OCI-LY7 (cell line): ENCODE measurements at regions not wholly inside any gene's neighbourhood (a gene's known extent, or its start where the extent isn't known, plus 50 kb on each side); places are given as distances from the start of the nearest gene placed in this dataset.

Experiments used
- BruUV-seq: library from RNA; stranded (reverse); fragments of 400-500 nt; replicated peaks from 2 replicates; lab custom pipeline; 2021; lab: Mats Ljungman, UMichigan
- CTCF ChIA-PET: fragments of 300-600 bp; sonication (Branson Sonifier 250); formaldehyde crosslinking; loops from one replicate; lab custom pipeline; 2022; ENCODE audit warnings: antibody characterized with exemption; ENCODE audit not compliant: unreplicated experiment; lab: Charles Lee
- POLR2A ChIA-PET: fragments of 300-600 bp; sonication (Branson Sonifier 250); formaldehyde crosslinking; loops from one replicate; lab custom pipeline; 2022; ENCODE audit warnings: antibody characterized with exemption; lab: Charles Lee
- DNase-seq: peaks from one replicate; pipeline ENCODE4 v3.0.0-alpha.2; 2015; ENCODE audit warnings: low spot score
- H2AFZ ChIP-seq: fragments of 200-600 bp; sonication (generic), shearing (Covaris generic); 2 replicates; pipeline ENCODE4 v1.6.1; 2014; ENCODE audit warnings: mild to moderate bottlenecking, antibody characterized with exemption, low read length, moderate library complexity
- H3K27ac ChIP-seq: fragments of 200-600 bp; sonication (generic); 2 replicates; pipeline ENCODE4 v1.5.1; 2014; ENCODE audit warnings: mixed run types, low read depth, mild to moderate bottlenecking, moderate library complexity, low read length, inconsistent platforms; ENCODE audit not compliant: poor library complexity, severe bottlenecking
- H3K36me3 ChIP-seq: fragments of 200-600 bp; sonication (generic); 2 replicates; pipeline ENCODE4 v1.6.1; 2014; ENCODE audit warnings: mild to moderate bottlenecking, antibody characterized with exemption, low read length, moderate library complexity, mixed read lengths; ENCODE audit not compliant: insufficient read depth
- H3K4me1 ChIP-seq: fragments of 200-600 bp; sonication (generic); 2 replicates; pipeline ENCODE4 v1.5.1; 2014; ENCODE audit warnings: mild to moderate bottlenecking, low read length; ENCODE audit not compliant: insufficient read depth, poor library complexity, severe bottlenecking
- H3K4me2 ChIP-seq: fragments of 200-600 bp; sonication (generic); 2 replicates; pipeline ENCODE4 v1.6.1; 2014; ENCODE audit warnings: mild to moderate bottlenecking, low read length
- H3K4me3 ChIP-seq: fragments of 200-600 bp; sonication (generic); 2 replicates; pipeline ENCODE4 v1.5.1; 2014; ENCODE audit warnings: mild to moderate bottlenecking, low read depth, low read length; ENCODE audit not compliant: poor library complexity, severe bottlenecking
- H3K79me2 ChIP-seq: fragments of 200-600 bp; sonication (generic); 2 replicates; pipeline ENCODE4 v1.6.1; 2016; ENCODE audit warnings: low read depth, mild to moderate bottlenecking, low read length, moderate library complexity, mixed read lengths; ENCODE audit not compliant: insufficient read depth
- H3K9me2 ChIP-seq: fragments of 200-600 bp; sonication (generic); 2 replicates; pipeline ENCODE4 v1.6.1; 2016; ENCODE audit warnings: mild to moderate bottlenecking, low read length, mixed read lengths; ENCODE audit not compliant: insufficient read depth
- H3K9me3 ChIP-seq: fragments of 200-600 bp; sonication (generic); 2 replicates; pipeline ENCODE4 v1.6.1; 2014; ENCODE audit warnings: mild to moderate bottlenecking, mixed run types, low read length, mixed read lengths
- H4K20me1 ChIP-seq: fragments of 200-600 bp; sonication (generic); 2 replicates; pipeline ENCODE4 v1.6.1; 2014; ENCODE audit warnings: mild to moderate bottlenecking, antibody characterized with exemption, low read length, moderate library complexity, mixed read lengths; ENCODE audit not compliant: insufficient read depth
- CTCF ChIP-seq: fragments of 200-600 bp; sonication (generic); conservative IDR thresholded peaks from 2 replicates; pipeline ENCODE4 v1.5.1; 2014; ENCODE audit warnings: mild to moderate bottlenecking, antibody characterized with exemption, low read length, moderate library complexity, mixed read lengths
- EZH2phosphoT487 ChIP-seq: fragments of 200-600 bp; sonication (generic); IDR thresholded peaks from 2 replicates; pipeline ENCODE4 v1.6.1; 2018; ENCODE audit warnings: low read depth, borderline replicate concordance, mild to moderate bottlenecking, mixed run types, antibody characterized with exemption, low read length, moderate library complexity, mixed read lengths
- intact Hi-C: fragments of 100-400 bp; cut with micrococcal nuclease; formaldehyde crosslinking; loops from one replicate; pipeline ENCODE4 v1.10.0; 2022; ENCODE audit not compliant: unreplicated experiment

GRCh38 chr2:18870307-18870706, 280.9 kb upstream of the NT5C1B start:
- H3K9me3 ChIP-seq: no peaks in the 10 kb centered on the region
- ChIA-PET POLR2A (interaction anchor here (0.9 kb wide), 1 partner anchor 15 kb away, joined by 3 read pairs; no protein-coding TSS in a partner anchor), CTCF (no interaction called here)
- no TSS peak for BruUV-seq
- H3K4me3 ChIP-seq: no peak overlapping the region
- no peaks in the 10 kb centered on the region for H3K4me1 ChIP-seq
- H3K9me2 ChIP-seq: no peaks in the 10 kb centered on the region
- intact Hi-C loops: no loop called here
- no peak overlapping the region for H3K27ac ChIP-seq
- no peak for TF ChIP-seq EZH2phosphoT487
- no peak for TF ChIP-seq CTCF
- no peak overlapping the region for H2AFZ ChIP-seq
- no peak for DNase-seq
- no peak overlapping the region for H3K4me2 ChIP-seq
- H3K79me2 ChIP-seq: no peaks in the 10 kb centered on the region
- H3K36me3 ChIP-seq: no peaks in the 10 kb centered on the region
- H4K20me1 ChIP-seq: no peaks in the 10 kb centered on the region

GRCh38 chr2:18861951-18862350, 272.6 kb upstream of the NT5C1B start:
- Histone ChIP-seq H4K20me1 (no peaks in the 10 kb centered on the region), H2AFZ (no peak overlapping the region), H3K27ac (no peak overlapping the region), H3K4me1 (no peaks in the 10 kb centered on the region), H3K36me3 (no peaks in the 10 kb centered on the region), H3K4me2 (no peak overlapping the region), H3K9me2 (no peaks in the 10 kb centered on the region), H3K79me2 (no peaks in the 10 kb centered on the region), H3K9me3 (no peaks in the 10 kb centered on the region), H3K4me3 (no peak overlapping the region)
- no TSS peak for BruUV-seq
- CTCF ChIA-PET: no interaction called here
- TF ChIP-seq EZH2phosphoT487: no peak
- no peak for TF ChIP-seq CTCF
- no peak for DNase-seq
- POLR2A ChIA-PET: no interaction called here
- intact Hi-C loops: no loop called here

- Histone ChIP-seq H3K27ac (no peak overlapping the region), H3K79me2 (no peaks in the 10 kb centered on the region), H4K20me1 (no peaks in the 10 kb centered on the region), H3K9me2 (no peaks in the 10 kb centered on the region), H3K4me2 (no peak overlapping the region), H3K4me1 (no peaks in the 10 kb centered on the region), H3K36me3 (no peaks in the 10 kb centered on the region), H3K4me3 (no peak overlapping the region), H3K9me3 (no peaks in the 10 kb centered on the region), H2AFZ (no peak overlapping the region)
- ChIA-PET CTCF (no interaction called here), POLR2A (interaction anchor here (1.1 to 1.3 kb wide), 3 partner anchors 9 to 161 kb away, joined by 3 to 5 read pairs (median 3); no protein-coding TSS in a partner anchor)
- intact Hi-C loops: no loop called here
- no peak for DNase-seq
- no peak for TF ChIP-seq EZH2phosphoT487
- TF ChIP-seq CTCF: no peak
- BruUV-seq: no TSS peak
Measured at GRCh38 chr2:18860179-18860578, 270.8 kb upstream of the NT5C1B start.
